RPMI7951 (cell line): ENCODE measurements at regions not wholly inside any gene's neighbourhood (a gene's known extent, or its start where the extent isn't known, plus 50 kb on each side); places are given as distances from the start of the nearest gene placed in this dataset.
"Not testable (repeated sequence)": the region's sequence is repeated elsewhere in the genome, so short reads cannot be mapped to it uniquely, and the experiment has no call there.

Source experiments
- DNase-seq: peaks from one replicate; pipeline ENCODE4 v3.0.0-alpha.2; 2012; ENCODE audit warnings: low read depth

DNA sequence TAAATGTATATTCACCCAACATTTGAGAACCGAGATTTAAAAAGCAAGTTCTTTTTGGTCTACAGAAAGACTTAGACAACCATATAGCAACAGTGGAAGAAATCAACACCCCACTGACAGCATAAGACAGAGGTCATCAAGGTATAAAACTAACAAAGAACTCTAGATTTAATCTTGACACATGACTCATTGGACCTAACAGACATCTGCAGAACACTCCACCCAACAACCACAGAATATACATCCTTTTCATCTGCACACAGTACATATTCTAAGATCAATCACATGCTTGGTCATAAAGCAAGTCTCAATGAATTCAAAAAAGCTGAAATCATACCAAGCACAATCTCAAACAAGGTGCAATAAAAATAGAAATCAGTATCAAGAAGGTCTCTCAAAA, 65.8 kb downstream of the SPIN4 start:
- DNase-seq, result no peak

DNA sequence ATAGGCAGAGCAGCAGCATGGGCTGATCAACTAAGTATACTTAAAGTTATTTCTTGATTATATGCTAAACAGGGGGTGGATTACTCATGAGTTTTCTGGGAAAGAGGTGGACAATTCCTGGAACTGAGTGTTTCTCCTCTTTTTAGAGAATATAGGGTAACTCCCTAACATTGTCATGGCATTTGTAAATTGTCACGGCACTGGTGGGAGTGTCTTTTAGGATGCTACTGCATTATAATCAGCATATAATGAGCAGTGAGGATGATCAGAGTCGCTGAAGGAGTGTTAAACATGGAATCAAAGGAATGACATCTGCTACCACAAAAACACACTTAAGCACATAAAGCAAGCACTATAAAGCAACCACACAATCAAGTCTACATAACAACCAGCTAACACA, 66.5 kb downstream of the SPIN4 start:
- no peak for DNase-seq

DNA sequence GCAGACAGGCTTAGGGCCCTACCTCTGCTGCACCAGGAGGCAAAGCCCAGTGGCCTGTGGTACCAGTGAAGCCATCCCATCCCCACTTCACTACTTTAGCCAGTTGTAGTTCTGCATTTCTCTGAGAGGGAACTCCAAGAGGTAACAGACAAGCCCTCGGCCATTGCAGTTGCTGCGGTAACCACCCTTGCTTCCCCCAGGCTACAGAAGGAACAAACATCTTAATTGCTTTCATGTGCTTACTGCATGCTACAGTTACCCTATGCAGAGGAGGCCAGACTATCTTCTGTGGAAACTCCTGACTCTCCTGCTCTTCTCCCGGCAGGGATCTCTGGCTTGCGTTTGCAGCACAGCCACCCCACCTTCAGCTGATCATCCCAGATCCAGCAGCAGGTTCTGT, 67.8 kb downstream of the SPIN4 start:
- DNase-seq, result peak; percentile 43

DNA sequence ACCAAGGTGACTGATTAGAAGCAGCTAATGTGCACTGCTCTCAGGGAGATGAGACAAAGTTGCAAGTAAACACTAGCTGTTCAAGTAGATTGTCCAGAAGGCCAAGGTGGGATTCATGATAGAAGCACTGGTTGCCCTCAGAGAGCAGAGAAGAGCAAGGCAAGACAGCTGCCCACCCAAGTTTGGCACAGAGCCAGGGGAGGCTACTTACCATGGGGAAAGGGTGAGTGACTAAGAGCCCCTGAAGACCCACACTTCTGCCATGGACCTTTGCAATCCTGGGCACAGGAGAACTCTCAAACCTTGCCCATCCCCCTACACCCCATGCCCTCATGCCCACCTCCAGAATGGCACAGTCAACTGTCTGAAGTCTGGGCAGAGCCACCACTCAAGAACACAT, 68.3 kb downstream of the SPIN4 start:
- DNase-seq, result no peak

GRCh38 chrX:63282077-63282476, 69.1 kb downstream of the SPIN4 start:
- no peak for DNase-seq

GRCh38 chrX:63281465-63281864, 69.7 kb downstream of the SPIN4 start:
- DNase-seq, result no peak

- not testable (repeated sequence) for DNase-seq
Observed at GRCh38 chrX:63277394-63277793, 73.7 kb downstream of the SPIN4 start.

GRCh38 chrX:63275127-63275526, 76.0 kb downstream of the SPIN4 start:
- peak; percentile 31 for DNase-seq

- DNase-seq, result no peak
Observed at GRCh38 chrX:63270873-63271272, 80.3 kb downstream of the SPIN4 start.

DNA sequence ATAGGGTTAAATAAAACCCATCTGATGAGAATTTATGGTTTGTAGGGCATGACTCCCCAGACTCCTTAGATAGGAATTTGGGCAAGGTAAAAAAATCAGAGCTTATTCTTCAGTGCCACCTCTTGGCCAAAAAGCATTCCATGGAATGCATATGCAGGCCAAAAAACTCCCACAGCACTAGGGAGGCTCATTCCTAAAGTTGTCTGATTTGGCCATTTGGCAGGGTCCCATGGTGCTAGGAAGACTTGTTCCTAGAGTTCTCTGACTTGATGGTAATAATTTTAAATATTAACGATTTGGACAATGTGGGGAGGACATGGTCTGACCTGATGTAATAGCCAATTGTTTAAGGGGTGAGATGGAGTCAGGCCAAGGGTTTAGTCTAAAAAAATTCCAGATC, 93.0 kb downstream of the SPIN4 start:
- no peak for DNase-seq

DNA sequence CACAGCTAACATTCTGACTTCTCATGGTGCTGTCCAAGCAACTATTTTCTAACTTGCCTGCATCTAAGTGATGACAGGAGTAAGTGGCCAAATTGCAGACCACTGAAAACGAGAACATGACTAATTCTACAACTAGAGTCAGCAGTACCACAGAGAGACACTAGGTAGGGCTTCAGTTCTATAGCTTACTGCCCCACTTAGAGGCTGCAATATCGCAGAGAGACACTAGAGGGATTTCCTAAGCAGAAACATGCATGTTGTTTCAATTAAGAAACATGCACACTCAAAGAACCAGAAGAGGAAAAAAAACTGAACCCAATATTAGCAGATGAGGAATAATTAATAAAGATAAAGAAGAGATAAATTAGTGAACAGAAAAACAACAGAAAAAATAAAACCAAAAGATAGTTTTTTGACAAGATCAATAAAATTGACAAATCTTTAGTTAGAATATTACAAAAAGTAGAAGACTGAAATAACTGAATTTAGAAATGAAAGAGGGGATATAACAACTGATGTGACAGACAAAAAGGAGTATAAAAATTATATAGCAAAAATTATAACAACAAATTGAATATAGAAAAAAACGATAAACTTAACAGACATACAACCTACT, 100.8 kb downstream of the SPIN4 start:
- peak; percentile 78 for DNase-seq

GRCh38 chrX:63242689-63243088, 108.4 kb downstream of the SPIN4 start:
- DNase-seq, result not testable (repeated sequence)

GRCh38 chrX:63235963-63236362, 115.2 kb downstream of the SPIN4 start:
- DNase-seq, result not testable (repeated sequence)

DNA sequence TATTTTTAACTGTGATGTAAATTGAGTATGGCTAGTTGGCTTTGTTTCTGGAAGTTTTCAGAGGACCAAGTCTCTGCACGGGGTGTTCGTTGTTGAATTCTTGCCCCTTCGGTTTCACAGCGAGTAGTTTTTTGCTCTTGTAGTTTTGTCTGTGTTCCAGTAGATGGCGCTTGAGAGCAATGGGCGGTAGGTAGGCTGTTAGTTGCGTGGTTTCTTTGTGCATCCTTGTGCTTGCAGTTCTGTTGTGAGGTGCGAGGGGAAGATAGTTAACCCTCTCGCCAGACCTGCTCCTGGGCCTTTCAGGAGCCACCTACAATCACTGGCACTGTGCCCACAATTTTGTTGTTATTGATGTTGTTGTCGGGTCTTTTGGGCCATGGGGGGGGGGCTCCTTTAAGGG, 118.1 kb downstream of the SPIN4 start:
- DNase-seq, result not testable (repeated sequence)

DNA sequence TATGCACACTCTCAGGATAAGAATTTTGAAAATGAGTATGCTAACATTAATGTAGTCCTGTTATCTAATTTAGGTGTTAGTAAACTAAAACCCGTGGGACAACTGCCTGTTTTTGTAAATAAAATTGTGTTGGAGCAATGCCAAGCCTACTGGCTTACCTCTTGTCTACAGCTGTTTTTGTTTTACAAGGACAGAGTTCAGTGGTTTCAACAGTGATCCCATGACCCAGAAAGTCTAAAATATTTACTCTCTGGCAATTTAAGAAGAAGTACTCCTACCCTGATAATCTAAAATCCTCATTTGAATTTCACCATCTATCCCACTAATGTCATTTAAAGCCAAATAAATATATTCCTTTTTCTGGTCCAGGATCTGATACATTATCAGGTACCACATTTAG, 132.9 kb downstream of the SPIN4 start:
- DNase-seq, result not testable (repeated sequence)

GRCh38 chrX:63217549-63217948, 133.6 kb downstream of the SPIN4 start:
- DNase-seq, result not testable (repeated sequence)

DNA sequence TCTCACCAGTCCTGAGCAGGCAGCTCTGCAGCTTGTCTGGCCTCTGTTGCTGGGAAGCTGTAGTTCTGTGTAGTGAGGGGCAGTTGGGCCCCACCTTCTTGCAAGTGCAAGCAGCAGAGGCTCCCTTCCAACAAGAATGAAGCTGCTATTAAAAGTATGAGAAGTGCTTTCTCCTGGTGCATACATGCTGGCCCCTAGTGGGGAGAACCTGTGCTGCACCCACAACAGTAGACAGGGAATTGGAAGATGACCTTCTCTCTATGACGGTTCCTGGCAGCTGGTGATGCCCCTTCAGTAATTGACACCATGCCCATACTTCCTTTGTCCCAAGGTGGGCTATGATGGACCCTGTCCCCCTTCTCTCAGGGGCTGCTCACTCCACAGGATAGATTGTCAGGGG, 141.5 kb downstream of the SPIN4 start:
- DNase-seq, result not testable (repeated sequence)

GRCh38 chrX:63209128-63209527, 142.0 kb downstream of the SPIN4 start:
- not testable (repeated sequence) for DNase-seq

DNA sequence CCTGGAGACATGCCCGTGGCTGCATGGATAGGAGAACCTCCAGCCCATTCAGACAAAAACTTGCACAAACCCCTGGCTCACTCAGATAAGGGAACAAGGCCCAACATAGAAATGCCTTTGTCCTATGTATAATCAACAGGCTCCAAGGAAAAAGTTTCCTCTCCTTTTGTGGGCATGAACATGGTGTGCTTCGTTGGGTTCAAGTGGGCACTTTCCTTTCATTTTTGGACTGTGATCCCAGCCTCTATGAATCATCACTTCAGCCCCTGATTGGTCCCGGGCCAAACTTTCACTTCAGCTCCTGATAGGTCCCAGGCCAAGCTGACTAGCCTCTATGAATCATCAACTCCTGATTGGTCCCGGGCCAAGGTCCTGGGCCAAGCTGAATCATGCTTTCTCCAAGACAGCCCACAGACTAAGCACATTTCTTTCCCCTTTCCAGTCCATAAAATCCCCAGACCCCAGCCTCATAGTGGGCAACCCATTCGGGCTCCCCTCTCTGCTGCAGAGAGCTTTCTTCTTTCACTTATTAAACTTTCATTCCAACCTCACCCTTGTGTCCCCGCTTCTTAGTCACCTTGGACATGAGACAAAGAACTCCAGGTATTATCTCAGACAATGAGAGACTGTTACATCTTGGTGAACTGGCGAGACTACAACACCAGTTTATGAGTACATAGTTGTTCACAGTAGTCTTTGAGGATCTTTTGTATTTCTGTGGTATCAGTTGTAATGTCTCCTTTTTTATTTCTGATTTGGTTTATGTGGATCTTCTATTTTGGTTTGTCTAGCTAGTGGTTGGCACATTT, 146.7 kb downstream of the SPIN4 start:
- not testable (repeated sequence) for DNase-seq

- DNase-seq, result not testable (repeated sequence)
Observed at GRCh38 chrX:63201987-63202386, 149.1 kb downstream of the SPIN4 start.

GRCh38 chrX:63198693-63199092, 152.4 kb downstream of the SPIN4 start:
- DNase-seq, result not testable (repeated sequence)

- not testable (repeated sequence) for DNase-seq
Observed at GRCh38 chrX:63192366-63193041, 158.6 kb downstream of the SPIN4 start.

DNA sequence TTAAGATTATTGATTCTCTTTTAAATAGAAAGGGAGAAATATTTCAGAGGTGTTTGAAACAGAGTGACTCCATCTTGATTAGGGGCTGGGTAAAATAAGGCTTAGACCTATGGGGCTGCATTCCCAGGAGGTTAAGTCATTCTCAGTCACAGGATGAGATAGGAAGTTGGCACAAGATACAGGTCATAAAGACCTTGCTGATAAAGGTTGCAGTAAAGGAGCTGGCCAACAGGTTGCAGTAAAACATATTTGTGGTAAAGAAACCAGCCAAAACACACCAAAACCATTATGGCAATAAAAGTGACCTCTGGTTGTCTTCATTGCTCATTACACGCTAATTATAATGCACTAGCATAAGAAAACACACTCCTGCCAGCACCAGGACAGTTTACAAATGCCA, 165.0 kb downstream of the SPIN4 start:
- DNase-seq, result peak; percentile 54
